ENCODE measurements at regions not wholly inside any gene's neighbourhood (a gene's known extent, or its start where the extent isn't known, plus 50 kb on each side); places are given as distances from the start of the nearest gene placed in this dataset.

DNA sequence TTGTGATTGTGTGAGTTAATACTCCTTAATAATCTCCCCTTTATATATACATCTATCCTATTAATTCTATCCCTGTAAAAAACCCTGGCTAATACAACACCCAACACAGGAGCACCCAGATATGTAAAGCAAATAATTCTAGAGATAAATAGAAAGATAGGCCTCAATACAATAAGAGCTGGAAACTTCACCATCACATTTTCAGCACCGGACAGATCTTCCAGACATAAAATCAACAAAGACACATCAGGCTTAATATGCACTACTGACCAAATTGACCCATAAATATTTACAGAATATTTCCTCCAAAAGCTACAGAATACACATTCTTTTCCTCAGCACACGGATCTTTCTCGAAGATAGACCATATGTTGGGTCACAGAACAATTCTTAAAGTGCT lies 71.0 kb upstream of the ST8SIA4 start:
- DNase-seq, result no peak

GRCh38 chr5:100970646-100971255 lies 67.7 kb upstream of the ST8SIA4 start:
- no peak for DNase-seq

GRCh38 chr5:100965291-100965690 lies 62.2 kb upstream of the ST8SIA4 start:
- DNase-seq, result no peak
